ENCODE measurements at regions not wholly inside any gene's neighbourhood (a gene's known extent, or its start where the extent isn't known, plus 50 kb on each side); places are given as distances from the start of the nearest gene placed in this dataset.

DNA sequence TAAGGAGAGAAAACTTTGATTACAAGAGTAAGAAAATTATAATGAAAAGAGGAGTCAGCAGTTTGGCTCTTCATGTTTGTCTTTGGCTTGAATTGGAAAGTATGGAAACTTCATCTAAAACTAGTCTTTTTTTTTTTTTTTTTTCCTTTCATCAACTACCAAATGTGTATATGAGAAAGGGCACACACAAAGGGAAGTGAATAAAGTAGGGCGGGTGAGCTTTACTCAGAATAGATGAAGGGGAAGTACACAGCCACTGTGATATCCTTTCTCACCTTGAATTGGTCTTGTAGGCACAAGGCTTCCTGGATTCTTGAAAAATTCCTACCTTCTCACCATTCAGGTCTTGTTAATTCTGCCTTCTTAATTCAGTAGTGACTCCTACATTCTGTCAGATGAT is 652.3 kb upstream of the KCNMB2 start:
- TF ChIP-seq, protein P1, sequence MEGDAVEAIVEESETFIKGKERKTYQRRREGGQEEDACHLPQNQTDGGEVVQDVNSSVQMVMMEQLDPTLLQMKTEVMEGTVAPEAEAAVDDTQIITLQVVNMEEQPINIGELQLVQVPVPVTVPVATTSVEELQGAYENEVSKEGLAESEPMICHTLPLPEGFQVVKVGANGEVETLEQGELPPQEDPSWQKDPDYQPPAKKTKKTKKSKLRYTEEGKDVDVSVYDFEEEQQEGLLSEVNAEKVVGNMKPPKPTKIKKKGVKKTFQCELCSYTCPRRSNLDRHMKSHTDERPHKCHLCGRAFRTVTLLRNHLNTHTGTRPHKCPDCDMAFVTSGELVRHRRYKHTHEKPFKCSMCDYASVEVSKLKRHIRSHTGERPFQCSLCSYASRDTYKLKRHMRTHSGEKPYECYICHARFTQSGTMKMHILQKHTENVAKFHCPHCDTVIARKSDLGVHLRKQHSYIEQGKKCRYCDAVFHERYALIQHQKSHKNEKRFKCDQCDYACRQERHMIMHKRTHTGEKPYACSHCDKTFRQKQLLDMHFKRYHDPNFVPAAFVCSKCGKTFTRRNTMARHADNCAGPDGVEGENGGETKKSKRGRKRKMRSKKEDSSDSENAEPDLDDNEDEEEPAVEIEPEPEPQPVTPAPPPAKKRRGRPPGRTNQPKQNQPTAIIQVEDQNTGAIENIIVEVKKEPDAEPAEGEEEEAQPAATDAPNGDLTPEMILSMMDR (IDR thresholded peaks at IDR 0.05; ENCODE audit: low read depth, low read length), result no peak
- CTCF ChIA-PET, result no interaction called here
- no peak overlapping the region for H3K4me3 ChIP-seq (ENCODE audit: low read depth, low read length)
- H3K9me3 ChIP-seq (ENCODE audit: control insufficient read depth, insufficient read depth, low read length), result no peaks in the 10 kb centered on the region
- no peaks in the 10 kb centered on the region for H3K27me3 ChIP-seq (ENCODE audit: control insufficient read depth, insufficient read depth, low read length)
- DNase-seq (ENCODE audit: low read depth, low spot score), result no peak
- POLR2A ChIA-PET, result interaction anchor here (0.7 kb wide), 1 partner anchor 73 kb away, joined by 5 read pairs; no protein-coding TSS in a partner anchor
- no peak overlapping the region for H3K27ac ChIP-seq (ENCODE audit: low read depth, low read length)

DNA sequence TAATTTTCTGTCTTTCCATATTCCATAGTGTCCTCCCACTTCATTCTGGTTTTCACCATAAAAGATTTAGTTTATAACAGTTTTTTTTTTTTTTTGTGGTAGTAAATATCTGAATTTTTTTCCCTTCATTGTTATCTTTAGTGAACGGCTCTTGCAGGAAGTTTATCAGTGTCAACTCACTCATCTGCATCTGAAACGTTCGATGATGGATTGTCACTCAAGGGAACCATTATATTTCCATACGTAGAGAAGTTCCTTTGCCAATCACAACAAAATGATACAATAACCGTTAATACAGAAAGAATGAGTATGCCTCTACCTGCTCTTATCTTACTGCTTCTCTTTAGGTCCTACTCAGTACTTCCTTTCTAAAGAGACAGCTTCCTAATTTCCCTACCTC is 651.2 kb upstream of the KCNMB2 start:
- no peak overlapping the region for H3K4me3 ChIP-seq (ENCODE audit: low read depth, low read length)
- no peaks in the 10 kb centered on the region for H3K27me3 ChIP-seq (ENCODE audit: control insufficient read depth, insufficient read depth, low read length)
- TF ChIP-seq, protein P1 (IDR thresholded peaks at IDR 0.05; ENCODE audit: low read depth, low read length), result no peak
- no peak for DNase-seq (ENCODE audit: low read depth, low spot score)
- ChIA-PET CTCF (no interaction called here), POLR2A (no interaction called here)
- no peak overlapping the region for H3K27ac ChIP-seq (ENCODE audit: low read depth, low read length)
- no peaks in the 10 kb centered on the region for H3K9me3 ChIP-seq (ENCODE audit: control insufficient read depth, insufficient read depth, low read length)

DNA sequence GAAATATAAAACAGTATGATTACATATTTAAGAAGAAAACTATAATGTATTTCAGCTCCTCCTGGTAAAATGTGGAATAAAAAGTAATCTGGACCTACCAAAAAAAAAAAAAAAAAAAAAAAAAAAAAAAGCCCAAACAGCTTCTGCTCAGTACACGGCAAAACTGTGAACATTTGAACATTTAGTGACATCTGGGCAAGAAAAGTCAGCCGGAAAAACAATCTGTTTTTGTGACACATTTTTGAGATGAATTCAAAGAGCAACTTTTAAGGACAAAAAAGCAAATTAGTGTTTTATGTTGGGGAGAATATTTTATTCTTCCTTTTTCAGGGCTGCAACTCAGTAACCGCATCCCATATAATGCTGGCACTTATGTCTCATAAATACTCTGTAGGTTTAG is 649.7 kb upstream of the KCNMB2 start:
- Histone ChIP-seq H3K27me3 (ENCODE audit: control insufficient read depth, insufficient read depth, low read length) (no peaks in the 10 kb centered on the region), H3K27ac (ENCODE audit: low read depth, low read length) (no peak overlapping the region), H3K9me3 (ENCODE audit: control insufficient read depth, insufficient read depth, low read length) (no peaks in the 10 kb centered on the region), H3K4me3 (ENCODE audit: low read depth, low read length) (no peak overlapping the region)
- POLR2A ChIA-PET, result no interaction called here
- no peak for DNase-seq (ENCODE audit: low read depth, low spot score)
- CTCF ChIA-PET, result no interaction called here
- TF ChIP-seq, protein P1 (IDR thresholded peaks at IDR 0.05; ENCODE audit: low read depth, low read length), result no peak

DNA sequence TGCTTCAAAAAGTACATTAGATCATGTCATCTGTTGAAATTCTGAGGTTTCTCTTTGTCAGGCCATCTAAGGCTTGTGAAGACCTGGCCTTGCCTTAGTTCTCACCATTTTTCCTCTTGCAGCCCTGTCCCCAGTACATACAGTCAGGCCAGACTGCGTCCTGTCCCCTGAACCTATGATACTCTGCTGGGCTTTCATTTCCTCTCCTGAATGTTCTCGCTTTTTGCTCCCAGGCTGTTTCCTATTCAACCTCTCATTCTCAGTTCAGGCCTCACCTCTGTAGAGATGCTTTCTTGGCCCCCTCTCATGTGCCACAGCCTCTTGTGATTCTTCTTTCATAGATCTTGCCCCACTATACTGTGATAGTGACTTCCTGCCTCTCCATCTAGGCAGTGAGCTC is 648.8 kb upstream of the KCNMB2 start:
- POLR2A ChIA-PET, result no interaction called here

DNA sequence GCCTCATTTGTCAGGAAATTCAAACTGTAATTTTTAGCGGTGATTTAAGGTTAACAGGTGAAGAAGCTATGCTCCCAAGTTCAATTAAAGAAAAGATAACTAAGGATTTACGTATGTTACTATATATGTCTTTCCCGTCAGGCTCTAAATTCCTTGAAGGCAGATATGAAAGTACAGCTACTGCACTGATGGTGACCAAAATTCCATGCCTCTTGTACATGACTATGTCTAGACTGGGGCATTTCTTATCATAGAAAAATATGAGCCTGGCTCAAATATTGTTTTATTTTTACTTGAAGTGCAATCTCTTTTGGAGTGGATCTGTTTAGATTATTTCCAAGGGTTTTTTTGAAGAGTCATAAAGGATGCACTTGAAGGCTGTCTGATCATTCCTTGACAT is 647.1 kb upstream of the KCNMB2 start:
- no peak overlapping the region for H3K27ac ChIP-seq (ENCODE audit: low read depth, low read length)

More for the DNA sequence above, 648.8 kb upstream of the KCNMB2 start:
- H3K9me3 ChIP-seq (ENCODE audit: control insufficient read depth, insufficient read depth, low read length), result no peaks in the 10 kb centered on the region
- H3K27me3 ChIP-seq (ENCODE audit: control insufficient read depth, insufficient read depth, low read length), result no peaks in the 10 kb centered on the region
- H3K4me3 ChIP-seq (ENCODE audit: low read depth, low read length), result no peak overlapping the region
- DNase-seq (ENCODE audit: low read depth, low spot score), result no peak
- CTCF ChIA-PET, result no interaction called here
- H3K27ac ChIP-seq (ENCODE audit: low read depth, low read length), result no peak overlapping the region
- TF ChIP-seq, protein P1 (IDR thresholded peaks at IDR 0.05; ENCODE audit: low read depth, low read length), result no peak

More for the DNA sequence above, 647.1 kb upstream of the KCNMB2 start:
- ChIA-PET POLR2A (no interaction called here), CTCF (no interaction called here)
- H3K4me3 ChIP-seq (ENCODE audit: low read depth, low read length), result no peak overlapping the region
- DNase-seq (ENCODE audit: low read depth, low spot score), result no peak
- TF ChIP-seq, protein P1 (IDR thresholded peaks at IDR 0.05; ENCODE audit: low read depth, low read length), result no peak
- H3K27me3 ChIP-seq (ENCODE audit: control insufficient read depth, insufficient read depth, low read length), result no peaks in the 10 kb centered on the region
- H3K9me3 ChIP-seq (ENCODE audit: control insufficient read depth, insufficient read depth, low read length), result no peaks in the 10 kb centered on the region
